ENCODE measurements at regions not wholly inside any gene's neighbourhood (a gene's known extent, or its start where the extent isn't known, plus 50 kb on each side); places are given as distances from the start of the nearest gene placed in this dataset.

- no peaks in the 10 kb centered on the region for H3K27me3 ChIP-seq (ENCODE audit: control insufficient read depth in 1 of 2, insufficient read depth in 2 of 2, low read length in 1 of 2)
- H3K4me3 ChIP-seq (ENCODE audit: low read length in 2 of 2), result no peak overlapping the region
- H3K4me1 ChIP-seq (ENCODE audit: control insufficient read depth in 1 of 2, insufficient read depth in 2 of 2, low read length in 2 of 2), result no peaks in the 10 kb centered on the region
- intact Hi-C loops (cut with DNase I), result no loop called here
- H3K27ac ChIP-seq (ENCODE audit: low read depth in 1 of 2, low read length in 2 of 2), result no peak overlapping the region
- no peaks in the 10 kb centered on the region for H3K9me3 ChIP-seq (ENCODE audit: control insufficient read depth, low read length)
- DNase-seq (peak in 1 of 2 donors; percentile 19), ATAC-seq (ENCODE audit: low FRiP score) (no peak)
- WGBS, 2 donors, result 57 to 72% methylated on average over 9 of the region's 9 CpGs
- no peaks in the 10 kb centered on the region for H3K36me3 ChIP-seq (ENCODE audit: control insufficient read depth in 1 of 2, insufficient read depth in 2 of 2, low read length in 1 of 2)
Observed at GRCh38 chr17:72362376-72363088, 241.7 kb downstream of the SOX9 start.

DNA sequence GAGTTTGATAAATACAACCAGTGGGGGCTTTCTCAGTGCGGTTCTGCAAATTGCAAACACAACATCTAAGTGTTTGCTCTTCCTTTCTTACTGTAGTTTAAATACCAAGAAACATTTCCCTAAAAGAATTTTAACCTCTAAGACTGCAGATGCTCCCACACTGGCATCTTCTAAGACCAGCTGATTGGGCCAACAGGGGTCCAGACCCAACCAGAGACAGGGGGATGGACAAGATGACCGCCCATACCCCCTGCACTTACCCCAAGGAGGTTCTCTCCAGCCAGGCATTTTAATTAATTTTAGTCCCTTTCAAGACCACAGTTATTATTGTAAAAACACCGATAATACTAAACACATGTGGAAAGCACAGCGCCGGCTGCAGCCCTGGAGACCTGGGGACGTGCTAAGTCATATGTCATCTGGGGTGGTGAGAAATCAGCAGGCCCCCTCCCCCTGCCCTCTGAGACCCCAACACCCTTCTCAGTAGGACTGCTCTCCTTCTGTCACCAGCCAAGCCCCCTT lies 242.3 kb downstream of the SOX9 start:
- no peaks in the 10 kb centered on the region for H3K9me3 ChIP-seq (ENCODE audit: control insufficient read depth, low read length)
- intact Hi-C loops (cut with DNase I), result no loop called here

GRCh38 chr17:72365857-72366414 lies 245.1 kb downstream of the SOX9 start:
- ATAC-seq (ENCODE audit: low FRiP score), result no peak
- H3K36me3 ChIP-seq (ENCODE audit: control insufficient read depth in 1 of 2, insufficient read depth in 2 of 2, low read length in 1 of 2), result no peaks in the 10 kb centered on the region
- 76 to 81% methylated on average over 6 of the region's 6 CpGs for WGBS, 2 donors
- H3K27ac ChIP-seq (ENCODE audit: low read depth in 1 of 2, low read length in 2 of 2), result no peak overlapping the region
- no peaks in the 10 kb centered on the region for H3K4me1 ChIP-seq (ENCODE audit: control insufficient read depth in 1 of 2, insufficient read depth in 2 of 2, low read length in 2 of 2)
- H3K4me3 ChIP-seq (ENCODE audit: low read length in 2 of 2), result no peak overlapping the region
- peak in 1 of 2 donors; percentile 6 for DNase-seq
- no peaks in the 10 kb centered on the region for H3K27me3 ChIP-seq (ENCODE audit: control insufficient read depth in 1 of 2, insufficient read depth in 2 of 2, low read length in 1 of 2)
- intact Hi-C loops (cut with DNase I), result no loop called here
- no peaks in the 10 kb centered on the region for H3K9me3 ChIP-seq (ENCODE audit: control insufficient read depth, low read length)

More for the DNA sequence above, 242.3 kb downstream of the SOX9 start:
- no peak overlapping the region for H3K27ac ChIP-seq (ENCODE audit: low read depth in 1 of 2, low read length in 2 of 2)
- ATAC-seq (ENCODE audit: low FRiP score), result no peak
- no peaks in the 10 kb centered on the region for H3K36me3 ChIP-seq (ENCODE audit: control insufficient read depth in 1 of 2, insufficient read depth in 2 of 2, low read length in 1 of 2)
- 39 to 69% methylated on average over 5 to 6 of the region's 6 CpGs for WGBS, 2 donors
- no peaks in the 10 kb centered on the region for H3K27me3 ChIP-seq (ENCODE audit: control insufficient read depth in 1 of 2, insufficient read depth in 2 of 2, low read length in 1 of 2)
- H3K4me1 ChIP-seq (ENCODE audit: control insufficient read depth in 1 of 2, insufficient read depth in 2 of 2, low read length in 2 of 2), result no peaks in the 10 kb centered on the region
- no peak overlapping the region for H3K4me3 ChIP-seq (ENCODE audit: low read length in 2 of 2)
- DNase-seq, result no peak

DNA sequence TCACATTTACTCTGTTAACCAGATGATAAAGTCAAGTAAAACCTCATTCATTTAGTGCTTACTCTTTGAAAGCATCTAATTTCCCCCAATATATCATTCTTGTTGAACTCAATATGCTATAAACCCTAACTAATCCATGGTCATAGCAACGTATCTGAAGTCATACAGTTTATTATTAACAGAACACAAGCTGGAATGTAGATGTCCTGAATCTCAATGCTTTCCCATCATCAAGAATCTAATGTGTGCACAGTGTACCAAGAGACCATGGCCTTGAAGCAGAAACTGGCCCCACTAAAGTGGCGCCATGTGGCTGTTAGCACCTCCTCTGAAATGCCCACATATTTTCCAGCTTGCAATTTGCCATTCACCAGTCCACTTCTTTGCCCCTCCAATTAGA lies 245.8 kb downstream of the SOX9 start:
- H3K27me3 ChIP-seq (ENCODE audit: control insufficient read depth in 1 of 2, insufficient read depth in 2 of 2, low read length in 1 of 2), result no peaks in the 10 kb centered on the region
- ATAC-seq (ENCODE audit: low FRiP score) (no peak), DNase-seq (peak in 1 of 2 donors; percentile 9)
- WGBS, 2 donors, result 89 to 97% methylated on average over 2 of the region's 2 CpGs
- no peaks in the 10 kb centered on the region for H3K9me3 ChIP-seq (ENCODE audit: control insufficient read depth, low read length)
- no peak overlapping the region for H3K4me3 ChIP-seq (ENCODE audit: low read length in 2 of 2)
- no peaks in the 10 kb centered on the region for H3K36me3 ChIP-seq (ENCODE audit: control insufficient read depth in 1 of 2, insufficient read depth in 2 of 2, low read length in 1 of 2)
- no peaks in the 10 kb centered on the region for H3K4me1 ChIP-seq (ENCODE audit: control insufficient read depth in 1 of 2, insufficient read depth in 2 of 2, low read length in 2 of 2)
- intact Hi-C loops (cut with DNase I), result no loop called here
- H3K27ac ChIP-seq (ENCODE audit: low read depth in 1 of 2, low read length in 2 of 2), result no peak overlapping the region

- no peak overlapping the region for H3K4me3 ChIP-seq (ENCODE audit: low read length in 2 of 2)
- no peak overlapping the region for H3K27ac ChIP-seq (ENCODE audit: low read depth in 1 of 2, low read length in 2 of 2)
- DNase-seq (no peak), ATAC-seq (ENCODE audit: low FRiP score) (no peak)
- 70 to 94% methylated on average over 4 of the region's 4 CpGs for WGBS, 2 donors
- no peaks in the 10 kb centered on the region for H3K9me3 ChIP-seq (ENCODE audit: control insufficient read depth, low read length)
- intact Hi-C loops (cut with DNase I), result no loop called here
- H3K27me3 ChIP-seq (ENCODE audit: control insufficient read depth in 1 of 2, insufficient read depth in 2 of 2, low read length in 1 of 2), result no peaks in the 10 kb centered on the region
- H3K36me3 ChIP-seq (ENCODE audit: control insufficient read depth in 1 of 2, insufficient read depth in 2 of 2, low read length in 1 of 2), result no peaks in the 10 kb centered on the region
- H3K4me1 ChIP-seq (ENCODE audit: control insufficient read depth in 1 of 2, insufficient read depth in 2 of 2, low read length in 2 of 2), result no peaks in the 10 kb centered on the region
Observed at GRCh38 chr17:72368191-72368590, 247.4 kb downstream of the SOX9 start.

DNA sequence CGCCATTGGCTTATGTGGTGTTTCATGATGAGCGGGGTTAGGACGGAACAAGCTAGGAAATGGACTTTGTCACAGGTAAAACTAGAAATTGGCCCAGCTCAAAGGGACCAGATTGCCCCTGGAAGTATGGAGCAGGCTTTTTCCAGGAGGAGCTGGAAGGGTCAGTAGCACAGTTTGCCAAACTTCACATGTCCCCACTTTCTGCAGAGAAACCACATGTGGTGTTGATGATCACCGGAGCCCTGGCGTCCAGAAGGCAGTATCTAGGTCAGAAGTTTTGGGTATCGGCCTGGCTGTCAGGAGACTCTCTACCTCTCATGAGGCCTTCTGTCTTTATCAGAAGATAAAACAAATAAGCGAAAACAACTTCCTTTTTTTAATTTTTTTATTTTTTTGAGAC lies 248.5 kb downstream of the SOX9 start:
- no peak overlapping the region for H3K4me3 ChIP-seq (ENCODE audit: low read length in 2 of 2)
- H3K4me1 ChIP-seq (ENCODE audit: control insufficient read depth in 1 of 2, insufficient read depth in 2 of 2, low read length in 2 of 2), result no peaks in the 10 kb centered on the region
- H3K36me3 ChIP-seq (ENCODE audit: control insufficient read depth in 1 of 2, insufficient read depth in 2 of 2, low read length in 1 of 2), result no peaks in the 10 kb centered on the region
- no peak overlapping the region for H3K27ac ChIP-seq (ENCODE audit: low read depth in 1 of 2, low read length in 2 of 2)
- intact Hi-C loops (cut with DNase I), result no loop called here
- 97 to 98% methylated on average over 7 of the region's 7 CpGs for WGBS, 2 donors
- DNase-seq (peak in 1 of 2 donors; percentile 13), ATAC-seq (ENCODE audit: low FRiP score) (no peak)
- H3K27me3 ChIP-seq (ENCODE audit: control insufficient read depth in 1 of 2, insufficient read depth in 2 of 2, low read length in 1 of 2), result no peaks in the 10 kb centered on the region
- H3K9me3 ChIP-seq (ENCODE audit: control insufficient read depth, low read length), result no peaks in the 10 kb centered on the region

DNA sequence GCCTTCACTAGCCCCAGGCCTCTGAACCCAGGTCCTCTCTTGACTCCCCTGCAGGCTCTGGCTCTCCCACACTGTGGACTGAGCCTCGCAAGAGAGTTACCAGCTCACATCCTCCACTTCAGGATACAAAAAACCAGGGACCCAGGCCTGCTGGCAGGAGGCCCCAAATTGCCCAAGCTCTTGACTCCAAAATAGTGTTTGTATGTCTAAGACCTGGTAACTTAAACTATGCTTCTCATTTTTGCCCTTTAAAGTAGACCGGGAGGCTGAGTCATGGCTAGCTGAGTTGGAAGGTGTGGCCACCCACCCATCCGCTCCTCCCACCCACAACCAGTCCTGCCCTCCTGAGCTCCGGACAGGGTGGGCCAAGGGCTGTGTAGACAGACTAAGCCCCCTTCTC lies 250.0 kb downstream of the SOX9 start:
- intact Hi-C loops (cut with DNase I), result no loop called here
- WGBS, 2 donors, result 39 to 60% methylated on average over 4 of the region's 4 CpGs
- ATAC-seq (ENCODE audit: low FRiP score) (no peak), DNase-seq (no peak)
- Histone ChIP-seq H3K36me3 (ENCODE audit: control insufficient read depth in 1 of 2, insufficient read depth in 2 of 2, low read length in 1 of 2) (no peaks in the 10 kb centered on the region), H3K27ac (ENCODE audit: low read depth in 1 of 2, low read length in 2 of 2) (no peak overlapping the region), H3K4me3 (ENCODE audit: low read length in 2 of 2) (no peak overlapping the region), H3K9me3 (ENCODE audit: control insufficient read depth, low read length) (no peaks in the 10 kb centered on the region), H3K27me3 (ENCODE audit: control insufficient read depth in 1 of 2, insufficient read depth in 2 of 2, low read length in 1 of 2) (no peaks in the 10 kb centered on the region), H3K4me1 (ENCODE audit: control insufficient read depth in 1 of 2, insufficient read depth in 2 of 2, low read length in 2 of 2) (no peaks in the 10 kb centered on the region)

DNA sequence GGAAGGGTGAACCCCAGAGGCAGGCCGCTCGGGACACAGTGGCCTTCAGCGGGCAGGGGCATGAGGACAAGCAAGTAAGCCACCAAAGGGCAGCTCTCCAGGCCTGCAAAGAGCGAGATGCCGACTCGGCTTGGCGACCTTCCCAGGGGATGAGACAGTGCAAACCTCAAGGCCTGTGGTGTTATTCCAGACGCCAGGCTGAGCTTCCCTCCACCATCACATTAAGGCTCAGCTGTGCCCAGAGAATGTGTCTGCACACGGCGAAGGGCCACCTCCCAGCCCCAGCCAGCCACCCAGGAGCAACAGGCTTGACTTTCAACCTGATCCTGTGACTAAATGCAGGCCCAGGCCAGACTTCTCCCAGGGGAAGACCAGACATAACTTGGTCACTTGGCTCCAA lies 251.4 kb downstream of the SOX9 start:
- Histone ChIP-seq H3K4me1 (ENCODE audit: control insufficient read depth in 1 of 2, insufficient read depth in 2 of 2, low read length in 2 of 2) (no peaks in the 10 kb centered on the region), H3K9me3 (ENCODE audit: control insufficient read depth, low read length) (no peaks in the 10 kb centered on the region), H3K4me3 (ENCODE audit: low read length in 2 of 2) (no peak overlapping the region), H3K27ac (ENCODE audit: low read depth in 1 of 2, low read length in 2 of 2) (no peak overlapping the region), H3K27me3 (ENCODE audit: control insufficient read depth in 1 of 2, insufficient read depth in 2 of 2, low read length in 1 of 2) (no peaks in the 10 kb centered on the region), H3K36me3 (ENCODE audit: control insufficient read depth in 1 of 2, insufficient read depth in 2 of 2, low read length in 1 of 2) (no peaks in the 10 kb centered on the region)
- DNase-seq (no peak), ATAC-seq (ENCODE audit: low FRiP score) (no peak)
- WGBS, 2 donors, result 94% methylated on average over 10 of the region's 10 CpGs
- intact Hi-C loops (cut with DNase I), result no loop called here
